MM.1S (cell line): ENCODE measurements at regions not wholly inside any gene's neighbourhood (a gene's known extent, or its start where the extent isn't known, plus 50 kb on each side); places are given as distances from the start of the nearest gene placed in this dataset.

ENCODE experiments used
- EZH2 ChIP-seq: fragments of 300-600 bp; sonication (generic); optimal IDR thresholded peaks from 2 replicates; pipeline ENCODE3; 2017; ENCODE audit warnings: low read depth, mild to moderate bottlenecking, antibody characterized with exemption, low read length, mixed read lengths
- EZH2phosphoT487 ChIP-seq: fragments of 300-600 bp; sonication (generic); IDR thresholded peaks from 2 replicates; pipeline ENCODE4 v1.6.1; 2018; ENCODE audit warnings: antibody characterized with exemption, low read length
- TF ChIP-seq, protein P1 (sequence below): fragments of 300-600 bp; sonication (generic); IDR thresholded peaks from 2 replicates; pipeline ENCODE4 v1.5.1; 2016; ENCODE audit warnings: antibody characterized with exemption, low read length, mixed read lengths

- TF ChIP-seq, protein P1, sequence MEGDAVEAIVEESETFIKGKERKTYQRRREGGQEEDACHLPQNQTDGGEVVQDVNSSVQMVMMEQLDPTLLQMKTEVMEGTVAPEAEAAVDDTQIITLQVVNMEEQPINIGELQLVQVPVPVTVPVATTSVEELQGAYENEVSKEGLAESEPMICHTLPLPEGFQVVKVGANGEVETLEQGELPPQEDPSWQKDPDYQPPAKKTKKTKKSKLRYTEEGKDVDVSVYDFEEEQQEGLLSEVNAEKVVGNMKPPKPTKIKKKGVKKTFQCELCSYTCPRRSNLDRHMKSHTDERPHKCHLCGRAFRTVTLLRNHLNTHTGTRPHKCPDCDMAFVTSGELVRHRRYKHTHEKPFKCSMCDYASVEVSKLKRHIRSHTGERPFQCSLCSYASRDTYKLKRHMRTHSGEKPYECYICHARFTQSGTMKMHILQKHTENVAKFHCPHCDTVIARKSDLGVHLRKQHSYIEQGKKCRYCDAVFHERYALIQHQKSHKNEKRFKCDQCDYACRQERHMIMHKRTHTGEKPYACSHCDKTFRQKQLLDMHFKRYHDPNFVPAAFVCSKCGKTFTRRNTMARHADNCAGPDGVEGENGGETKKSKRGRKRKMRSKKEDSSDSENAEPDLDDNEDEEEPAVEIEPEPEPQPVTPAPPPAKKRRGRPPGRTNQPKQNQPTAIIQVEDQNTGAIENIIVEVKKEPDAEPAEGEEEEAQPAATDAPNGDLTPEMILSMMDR, result no peak
- no peak for TF ChIP-seq EZH2phosphoT487
- TF ChIP-seq EZH2, result no peak
These were observed 203.6 kb downstream of the CAAP1 start for GRCh38 chr9:26689041-26689440.
